ENCODE measurements at regions not wholly inside any gene's neighbourhood (a gene's known extent, or its start where the extent isn't known, plus 50 kb on each side); places are given as distances from the start of the nearest gene placed in this dataset.

DNA sequence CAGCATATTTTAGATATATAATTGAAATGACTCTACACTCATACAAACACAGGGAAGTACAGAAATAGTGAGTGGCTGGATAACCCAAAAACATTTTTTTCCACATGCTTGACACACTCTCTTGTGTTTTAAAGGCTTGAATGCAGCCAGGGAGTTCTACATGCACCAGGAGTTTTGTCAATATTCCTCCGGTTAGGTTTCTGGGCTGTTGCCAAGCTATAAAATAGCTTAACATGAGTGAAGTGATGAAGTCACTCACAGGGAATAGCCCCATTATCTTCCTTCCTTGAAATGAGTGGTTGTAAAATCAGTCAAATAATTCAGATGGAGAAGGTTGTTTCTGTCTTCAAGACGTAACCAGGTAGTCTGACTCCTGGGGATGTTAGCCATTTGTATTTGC lies 582.7 kb downstream of the SLC6A15 start:
- Histone ChIP-seq H3K9me3 (ENCODE audit: severe bottlenecking) (no peaks in the 10 kb centered on the region), H3K4me1 (ENCODE audit: insufficient read depth, poor library complexity, severe bottlenecking) (no peaks in the 10 kb centered on the region), H3K27me3 (ENCODE audit: insufficient read depth, poor library complexity, severe bottlenecking) (no peaks in the 10 kb centered on the region), H3K4me3 (ENCODE audit: severe bottlenecking) (no peak overlapping the region), H3K27ac (ENCODE audit: poor library complexity, severe bottlenecking) (no peak overlapping the region), H3K36me3 (ENCODE audit: low read depth) (no peaks in the 10 kb centered on the region)
- TF ChIP-seq, protein P1, sequence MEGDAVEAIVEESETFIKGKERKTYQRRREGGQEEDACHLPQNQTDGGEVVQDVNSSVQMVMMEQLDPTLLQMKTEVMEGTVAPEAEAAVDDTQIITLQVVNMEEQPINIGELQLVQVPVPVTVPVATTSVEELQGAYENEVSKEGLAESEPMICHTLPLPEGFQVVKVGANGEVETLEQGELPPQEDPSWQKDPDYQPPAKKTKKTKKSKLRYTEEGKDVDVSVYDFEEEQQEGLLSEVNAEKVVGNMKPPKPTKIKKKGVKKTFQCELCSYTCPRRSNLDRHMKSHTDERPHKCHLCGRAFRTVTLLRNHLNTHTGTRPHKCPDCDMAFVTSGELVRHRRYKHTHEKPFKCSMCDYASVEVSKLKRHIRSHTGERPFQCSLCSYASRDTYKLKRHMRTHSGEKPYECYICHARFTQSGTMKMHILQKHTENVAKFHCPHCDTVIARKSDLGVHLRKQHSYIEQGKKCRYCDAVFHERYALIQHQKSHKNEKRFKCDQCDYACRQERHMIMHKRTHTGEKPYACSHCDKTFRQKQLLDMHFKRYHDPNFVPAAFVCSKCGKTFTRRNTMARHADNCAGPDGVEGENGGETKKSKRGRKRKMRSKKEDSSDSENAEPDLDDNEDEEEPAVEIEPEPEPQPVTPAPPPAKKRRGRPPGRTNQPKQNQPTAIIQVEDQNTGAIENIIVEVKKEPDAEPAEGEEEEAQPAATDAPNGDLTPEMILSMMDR (IDR thresholded peaks at IDR 0.05; ENCODE audit: poor library complexity, severe bottlenecking) = no peak
- DNase-seq (ENCODE audit: low spot score) (no peak), ATAC-seq (ENCODE audit: low read depth) (no peak)

DNA sequence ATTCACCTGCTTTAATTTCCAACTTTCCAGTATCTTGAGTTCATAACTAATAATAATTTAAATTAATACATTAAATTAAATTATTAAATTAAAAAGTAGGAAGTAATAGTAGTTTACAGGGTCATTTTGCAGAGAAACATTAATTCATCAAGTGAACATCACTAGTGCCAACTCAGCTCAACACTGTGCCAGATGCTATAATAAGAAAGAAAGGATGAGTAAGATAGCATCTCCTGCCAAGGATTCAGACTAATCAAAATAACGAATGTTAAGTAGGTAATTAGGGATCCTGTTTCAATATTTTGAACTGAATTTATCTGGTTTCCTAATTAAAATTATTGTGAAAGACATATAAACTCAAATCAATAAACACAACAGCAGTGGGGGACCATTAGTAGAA lies 596.7 kb downstream of the SLC6A15 start:
- Histone ChIP-seq H3K27me3 (ENCODE audit: insufficient read depth, poor library complexity, severe bottlenecking) (no peaks in the 10 kb centered on the region), H3K9me3 (ENCODE audit: severe bottlenecking) (no peaks in the 10 kb centered on the region), H3K36me3 (ENCODE audit: low read depth) (no peaks in the 10 kb centered on the region), H3K4me1 (ENCODE audit: insufficient read depth, poor library complexity, severe bottlenecking) (no peaks in the 10 kb centered on the region), H3K4me3 (ENCODE audit: severe bottlenecking) (no peak overlapping the region), H3K27ac (ENCODE audit: poor library complexity, severe bottlenecking) (no peak overlapping the region)
- no peak for DNase-seq (ENCODE audit: low spot score)
- no peak for ATAC-seq (ENCODE audit: low read depth)
- TF ChIP-seq, protein P1 (IDR thresholded peaks at IDR 0.05; ENCODE audit: poor library complexity, severe bottlenecking) = no peak

DNA sequence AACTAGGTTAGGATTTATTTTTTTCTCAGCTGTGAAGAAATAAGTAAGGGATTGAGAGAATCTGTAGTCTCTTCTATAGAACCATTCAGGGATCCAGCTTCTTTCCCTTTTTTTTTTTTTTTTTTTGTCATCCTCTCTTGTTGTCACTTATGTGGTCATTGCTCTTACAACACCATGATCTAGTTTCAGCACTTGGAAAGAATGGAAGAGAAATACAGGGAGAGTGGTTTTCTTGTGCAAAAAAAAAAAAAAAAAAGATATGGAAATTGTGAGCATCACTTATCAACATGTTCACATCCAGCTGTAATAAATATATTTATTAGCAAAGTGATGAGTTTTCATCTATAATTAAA lies 599.3 kb downstream of the SLC6A15 start:
- Histone ChIP-seq H3K27me3 (ENCODE audit: insufficient read depth, poor library complexity, severe bottlenecking) (no peaks in the 10 kb centered on the region), H3K9me3 (ENCODE audit: severe bottlenecking) (no peaks in the 10 kb centered on the region), H3K27ac (ENCODE audit: poor library complexity, severe bottlenecking) (no peak overlapping the region), H3K4me3 (ENCODE audit: severe bottlenecking) (no peak overlapping the region), H3K4me1 (ENCODE audit: insufficient read depth, poor library complexity, severe bottlenecking) (no peaks in the 10 kb centered on the region), H3K36me3 (ENCODE audit: low read depth) (no peaks in the 10 kb centered on the region)
- DNase-seq (ENCODE audit: low spot score) (no peak), ATAC-seq (ENCODE audit: low read depth) (no peak)
- TF ChIP-seq, protein P1 (IDR thresholded peaks at IDR 0.05; ENCODE audit: poor library complexity, severe bottlenecking) = no peak

DNA sequence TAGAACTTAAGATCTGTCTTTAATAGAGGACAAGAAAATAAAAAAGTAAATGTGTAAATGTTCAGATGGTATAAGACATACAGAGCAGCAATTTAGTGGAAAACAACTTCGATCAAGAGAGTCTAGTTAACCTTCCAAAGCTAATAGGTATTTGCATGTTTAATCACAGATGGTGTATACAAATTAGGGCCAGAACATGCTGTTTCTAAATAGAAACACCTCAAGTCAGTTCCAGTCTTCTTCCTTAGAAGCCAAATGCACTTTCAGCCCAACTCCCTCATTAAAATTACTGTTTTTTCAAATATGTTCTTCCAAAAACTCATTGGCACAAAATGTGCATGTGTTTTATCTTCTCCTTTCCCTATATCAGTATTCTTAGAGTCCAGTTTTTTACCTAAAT lies 604.4 kb downstream of the SLC6A15 start:
- H3K4me1 ChIP-seq (ENCODE audit: insufficient read depth, poor library complexity, severe bottlenecking) = no peaks in the 10 kb centered on the region
- no peak overlapping the region for H3K4me3 ChIP-seq (ENCODE audit: severe bottlenecking)
- TF ChIP-seq, protein P1 (IDR thresholded peaks at IDR 0.05; ENCODE audit: poor library complexity, severe bottlenecking) = no peak
- no peaks in the 10 kb centered on the region for H3K27me3 ChIP-seq (ENCODE audit: insufficient read depth, poor library complexity, severe bottlenecking)
- no peak for DNase-seq (ENCODE audit: low spot score)
- H3K9me3 ChIP-seq (ENCODE audit: severe bottlenecking) = no peaks in the 10 kb centered on the region
- ATAC-seq (ENCODE audit: low read depth) = no peak
- no peaks in the 10 kb centered on the region for H3K36me3 ChIP-seq (ENCODE audit: low read depth)
- H3K27ac ChIP-seq (ENCODE audit: poor library complexity, severe bottlenecking) = no peak overlapping the region

DNA sequence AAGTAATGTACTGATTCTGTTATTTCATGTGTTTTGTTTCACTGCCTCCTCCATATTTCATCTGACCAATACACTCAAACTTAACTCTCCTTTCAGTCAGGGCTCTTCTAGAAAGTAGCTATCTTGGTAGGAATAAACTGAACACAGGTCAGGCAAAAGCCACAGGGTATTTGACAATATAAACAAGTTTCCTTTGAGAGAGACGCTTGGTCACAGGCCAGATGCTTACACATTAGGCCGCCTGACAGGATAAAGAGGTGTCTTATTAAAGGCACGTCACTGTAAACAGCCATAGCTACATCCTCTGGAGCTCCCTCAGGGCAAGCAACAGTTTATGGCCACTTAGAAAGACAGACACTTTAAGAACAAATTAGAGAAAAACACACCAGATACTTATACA lies 607.5 kb downstream of the SLC6A15 start:
- no peak for DNase-seq (ENCODE audit: low spot score)
- TF ChIP-seq, protein P1 (IDR thresholded peaks at IDR 0.05; ENCODE audit: poor library complexity, severe bottlenecking) = no peak
- Histone ChIP-seq H3K4me3 (ENCODE audit: severe bottlenecking) (no peak overlapping the region), H3K36me3 (ENCODE audit: low read depth) (no peaks in the 10 kb centered on the region), H3K4me1 (ENCODE audit: insufficient read depth, poor library complexity, severe bottlenecking) (no peaks in the 10 kb centered on the region), H3K9me3 (ENCODE audit: severe bottlenecking) (no peaks in the 10 kb centered on the region), H3K27me3 (ENCODE audit: insufficient read depth, poor library complexity, severe bottlenecking) (no peaks in the 10 kb centered on the region), H3K27ac (ENCODE audit: poor library complexity, severe bottlenecking) (no peak overlapping the region)
- no peak for ATAC-seq (ENCODE audit: low read depth)
